OCI-LY1 (cell line): ENCODE measurements at regions not wholly inside any gene's neighbourhood (a gene's known extent, or its start where the extent isn't known, plus 50 kb on each side); places are given as distances from the start of the nearest gene placed in this dataset.

ENCODE experiments used
- H2AFZ ChIP-seq: fragments of 200-600 bp; sonication (generic), shearing (Covaris generic); 2 replicates; pipeline ENCODE4 v1.6.0; 2014; ENCODE audit warnings: antibody characterized with exemption, mild to moderate bottlenecking, low read length
- H3F3A ChIP-seq: fragments of 200-600 bp; sonication (generic), shearing (Covaris generic); 2 replicates; pipeline ENCODE4 v1.6.0; 2014; ENCODE audit warnings: mild to moderate bottlenecking, antibody characterized with exemption, low read length, moderate library complexity; ENCODE audit not compliant: insufficient read depth
- H3K27ac ChIP-seq: fragments of 200-600 bp; sonication (generic); 2 replicates; pipeline ENCODE4 v1.5.1; 2014; ENCODE audit warnings: low read length, mixed run types, mild to moderate bottlenecking, low read depth; ENCODE audit not compliant: poor library complexity, severe bottlenecking
- H3K27me3 ChIP-seq: fragments of 200-600 bp; sonication (generic); 2 replicates; pipeline ENCODE4 v1.6.0; 2014; ENCODE audit warnings: antibody characterized with exemption, mild to moderate bottlenecking, low read length, moderate library complexity; ENCODE audit not compliant: insufficient read depth
- H3K36me3 ChIP-seq: fragments of 200-600 bp; sonication (generic); 2 replicates; pipeline ENCODE4 v1.6.1; 2014; ENCODE audit warnings: mild to moderate bottlenecking, antibody characterized with exemption, low read length, moderate library complexity, mixed read lengths; ENCODE audit not compliant: insufficient read depth
- H3K4me1 ChIP-seq: fragments of 200-600 bp; sonication (generic); 2 replicates; pipeline ENCODE4 v1.5.1; 2014; ENCODE audit warnings: mild to moderate bottlenecking, low read length, moderate library complexity; ENCODE audit not compliant: insufficient read depth, severe bottlenecking
- H3K4me2 ChIP-seq: fragments of 200-600 bp; sonication (generic), shearing (Covaris generic); 2 replicates; pipeline ENCODE4 v1.6.1; 2014; ENCODE audit warnings: low read length
- H3K4me3 ChIP-seq: fragments of 200-600 bp; sonication (generic); 2 replicates; pipeline ENCODE4 v1.5.1; 2014; ENCODE audit warnings: low read length, low read depth, mild to moderate bottlenecking, mixed read lengths; ENCODE audit not compliant: poor library complexity, severe bottlenecking
- H3K79me2 ChIP-seq: fragments of 200-600 bp; shearing (Covaris generic); 2 replicates; pipeline ENCODE4 v1.6.1; 2016; ENCODE audit warnings: mixed run types, low read length, mixed read lengths; ENCODE audit not compliant: insufficient read depth
- H3K9ac ChIP-seq: fragments of 200-600 bp; sonication (generic), shearing (Covaris generic); 2 replicates; pipeline ENCODE4 v1.6.1; 2014; ENCODE audit warnings: mild to moderate bottlenecking, low read length, mixed read lengths
- H3K9me2 ChIP-seq: fragments of 200-600 bp; sonication (generic), shearing (Covaris generic); 2 replicates; pipeline ENCODE4 v1.6.1; 2014; ENCODE audit warnings: low read depth, mild to moderate bottlenecking, low read length, mixed read lengths
- H3K9me3 ChIP-seq: fragments of 200-600 bp; shearing (Covaris generic); 2 replicates; pipeline ENCODE4 v1.6.1; 2014; ENCODE audit warnings: low read length, mixed read lengths
- H4K20me1 ChIP-seq: fragments of 200-600 bp; sonication (generic), shearing (Covaris generic); 2 replicates; pipeline ENCODE4 v1.6.0; 2016; ENCODE audit warnings: mild to moderate bottlenecking, low read length; ENCODE audit not compliant: insufficient read depth
- CTCF ChIP-seq: fragments of 200-600 bp; sonication (generic), shearing (Covaris generic); IDR thresholded peaks from 2 replicates; pipeline ENCODE4 v1.5.1; 2017; ENCODE audit warnings: mild to moderate bottlenecking, antibody characterized with exemption, low read length, moderate library complexity, mixed read lengths
- EZH2 ChIP-seq: fragments of 200-600 bp; sonication (generic), shearing (Covaris generic); IDR thresholded peaks from 2 replicates; pipeline ENCODE4 v1.8.0; 2017; ENCODE audit warnings: borderline replicate concordance, mixed run types, mild to moderate bottlenecking, antibody characterized with exemption, low read length, moderate library complexity, mixed read lengths

GRCh38 chr5:109604758-109605157 lies 85.0 kb upstream of the MAN2A1 start:
- no peak overlapping the region for H3K4me3 ChIP-seq
- H3K9me3 ChIP-seq, result no peaks in the 10 kb centered on the region
- H3K4me1 ChIP-seq, result no peaks in the 10 kb centered on the region
- no peak overlapping the region for H3K27ac ChIP-seq
- no peaks in the 10 kb centered on the region for H3K9me2 ChIP-seq
- no peaks in the 10 kb centered on the region for H3K36me3 ChIP-seq
- no peaks in the 10 kb centered on the region for H3K27me3 ChIP-seq
- H3K4me2 ChIP-seq, result no peak overlapping the region
- TF ChIP-seq CTCF (no peak), EZH2 (no peak)
- no peaks in the 10 kb centered on the region for H3K79me2 ChIP-seq
- no peaks in the 10 kb centered on the region for H4K20me1 ChIP-seq
- H2AFZ ChIP-seq, result no peak overlapping the region
- no peak overlapping the region for H3K9ac ChIP-seq
- H3F3A ChIP-seq, result no peaks in the 10 kb centered on the region

- no peaks in the 10 kb centered on the region for H3K27me3 ChIP-seq
- TF ChIP-seq EZH2 (no peak), CTCF (no peak)
- H3K79me2 ChIP-seq, result no peaks in the 10 kb centered on the region
- no peak overlapping the region for H3K9ac ChIP-seq
- H3K27ac ChIP-seq, result no peak overlapping the region
- H3K9me3 ChIP-seq, result no peaks in the 10 kb centered on the region
- no peaks in the 10 kb centered on the region for H4K20me1 ChIP-seq
- H2AFZ ChIP-seq, result no peak overlapping the region
- H3K36me3 ChIP-seq, result no peaks in the 10 kb centered on the region
- H3K9me2 ChIP-seq, result no peaks in the 10 kb centered on the region
- H3K4me3 ChIP-seq, result no peak overlapping the region
- H3K4me2 ChIP-seq, result no peak overlapping the region
- no peaks in the 10 kb centered on the region for H3K4me1 ChIP-seq
- no peaks in the 10 kb centered on the region for H3F3A ChIP-seq
Observed at GRCh38 chr5:109601736-109602135, 88.0 kb upstream of the MAN2A1 start.

GRCh38 chr5:109597893-109598292 lies 91.8 kb upstream of the MAN2A1 start:
- Histone ChIP-seq H3K9me2 (no peaks in the 10 kb centered on the region), H3K9me3 (no peaks in the 10 kb centered on the region), H3K79me2 (no peaks in the 10 kb centered on the region), H3K9ac (no peak overlapping the region), H3K27me3 (no peaks in the 10 kb centered on the region), H3K4me2 (no peak overlapping the region), H3K27ac (no peak overlapping the region), H3K36me3 (no peaks in the 10 kb centered on the region), H3K4me1 (no peaks in the 10 kb centered on the region), H4K20me1 (no peaks in the 10 kb centered on the region), H2AFZ (no peak overlapping the region), H3F3A (no peaks in the 10 kb centered on the region), H3K4me3 (no peak overlapping the region)
- no peak for TF ChIP-seq EZH2
- no peak for TF ChIP-seq CTCF
